ENCODE measurements at regions not wholly inside any gene's neighbourhood (a gene's known extent, or its start where the extent isn't known, plus 50 kb on each side); places are given as distances from the start of the nearest gene placed in this dataset.

DNA sequence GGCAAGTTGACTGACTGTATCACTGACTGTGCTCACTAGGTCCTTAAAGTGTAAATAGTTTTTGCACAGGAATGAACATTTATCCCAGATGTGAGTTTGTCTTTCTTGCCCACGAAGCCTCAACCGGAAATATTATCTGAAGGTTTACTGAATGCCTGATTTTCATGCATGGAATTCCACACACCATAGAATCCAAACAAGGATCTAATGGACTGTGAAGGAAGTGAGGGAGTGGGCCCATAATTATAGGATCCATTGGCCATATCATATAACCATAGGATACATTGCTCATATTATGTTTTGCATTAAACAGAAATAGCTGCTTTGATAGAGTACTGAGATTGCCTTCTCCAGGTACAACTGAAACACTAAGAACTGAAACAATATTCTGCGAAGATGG lies 1057.2 kb upstream of the EDIL3 start:
- Mint-ChIP-seq H3K9me3 (no peaks in the 10 kb centered on the region), H3K36me3 (ENCODE audit: low read depth) (no peaks in the 10 kb centered on the region), H3K27ac (no peak overlapping the region), H3K27me3 (ENCODE audit: insufficient read depth) (no peaks in the 10 kb centered on the region), H3K4me1 (no peaks in the 10 kb centered on the region), H3K4me3 (no peak overlapping the region)
- no peak for DNase-seq
- TF ChIP-seq, protein P1, sequence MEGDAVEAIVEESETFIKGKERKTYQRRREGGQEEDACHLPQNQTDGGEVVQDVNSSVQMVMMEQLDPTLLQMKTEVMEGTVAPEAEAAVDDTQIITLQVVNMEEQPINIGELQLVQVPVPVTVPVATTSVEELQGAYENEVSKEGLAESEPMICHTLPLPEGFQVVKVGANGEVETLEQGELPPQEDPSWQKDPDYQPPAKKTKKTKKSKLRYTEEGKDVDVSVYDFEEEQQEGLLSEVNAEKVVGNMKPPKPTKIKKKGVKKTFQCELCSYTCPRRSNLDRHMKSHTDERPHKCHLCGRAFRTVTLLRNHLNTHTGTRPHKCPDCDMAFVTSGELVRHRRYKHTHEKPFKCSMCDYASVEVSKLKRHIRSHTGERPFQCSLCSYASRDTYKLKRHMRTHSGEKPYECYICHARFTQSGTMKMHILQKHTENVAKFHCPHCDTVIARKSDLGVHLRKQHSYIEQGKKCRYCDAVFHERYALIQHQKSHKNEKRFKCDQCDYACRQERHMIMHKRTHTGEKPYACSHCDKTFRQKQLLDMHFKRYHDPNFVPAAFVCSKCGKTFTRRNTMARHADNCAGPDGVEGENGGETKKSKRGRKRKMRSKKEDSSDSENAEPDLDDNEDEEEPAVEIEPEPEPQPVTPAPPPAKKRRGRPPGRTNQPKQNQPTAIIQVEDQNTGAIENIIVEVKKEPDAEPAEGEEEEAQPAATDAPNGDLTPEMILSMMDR (conservative IDR thresholded peaks at IDR 0.05) = no peak
- 93 to 100% methylated on average over 1 to 3 of the region's 3 CpGs for WGBS, 2 experiments (ENCODE audit: insufficient coverage in 1 of 2, insufficient read length in 1 of 2)
- H3K9ac ChIP-seq (ENCODE audit: extremely low read depth, low read length, poor library complexity, severe bottlenecking) = no peak overlapping the region
- H3K27ac ChIP-seq (ENCODE audit: low read depth, low read length) = no peak overlapping the region
- no peaks in the 10 kb centered on the region for H3K36me3 ChIP-seq (ENCODE audit: control insufficient read depth, insufficient read depth, low read length)
- H3K27me3 ChIP-seq (ENCODE audit: control insufficient read depth, insufficient read depth, low read length, poor library complexity, severe bottlenecking) = no peaks in the 10 kb centered on the region
- H3K4me1 ChIP-seq (ENCODE audit: control insufficient read depth, insufficient read depth, low read length) = no peaks in the 10 kb centered on the region
- no peak overlapping the region for H3K4me3 ChIP-seq (ENCODE audit: low read length)
- no peaks in the 10 kb centered on the region for H3K9me3 ChIP-seq (ENCODE audit: control insufficient read depth, low read length)

DNA sequence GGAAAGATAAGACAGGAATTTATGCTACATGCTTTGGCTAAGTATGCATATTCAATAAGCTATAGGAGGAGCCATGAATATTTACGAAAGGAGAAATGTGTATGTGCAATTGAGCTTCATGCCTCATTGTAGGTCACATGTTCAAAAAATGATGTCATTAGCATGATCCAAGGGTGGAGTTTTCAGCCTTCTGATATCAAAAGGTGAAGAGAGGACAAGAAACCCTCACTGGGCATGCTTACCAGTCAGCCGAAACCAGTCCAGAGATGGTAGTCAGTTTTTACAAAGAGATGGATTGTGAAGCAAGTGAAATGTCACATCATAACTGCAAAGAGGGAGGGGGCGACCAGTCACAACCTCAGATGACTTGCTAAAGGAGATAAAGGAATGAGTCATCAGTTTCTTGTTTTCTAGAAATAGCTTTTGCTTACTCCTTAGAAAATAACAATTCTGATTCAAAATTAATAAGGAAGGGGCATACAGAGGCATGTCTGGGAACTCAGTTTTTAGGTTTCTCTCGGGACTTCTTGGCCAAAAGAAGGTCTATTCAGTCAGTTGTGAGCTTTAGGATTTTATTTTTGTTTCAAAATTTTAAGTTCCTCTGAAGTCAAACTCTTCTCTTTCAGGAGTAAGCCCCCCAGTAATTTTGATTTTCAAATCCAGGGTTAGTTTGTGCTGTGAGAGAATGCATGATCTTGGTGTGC lies 1067.8 kb upstream of the EDIL3 start:
- Mint-ChIP-seq H3K36me3 (ENCODE audit: low read depth) (no peaks in the 10 kb centered on the region), H3K9me3 (no peaks in the 10 kb centered on the region), H3K27me3 (ENCODE audit: insufficient read depth) (no peaks in the 10 kb centered on the region), H3K4me1 (no peaks in the 10 kb centered on the region), H3K27ac (no peak overlapping the region), H3K4me3 (no peak overlapping the region)
- no peaks in the 10 kb centered on the region for H3K4me1 ChIP-seq (ENCODE audit: control insufficient read depth, insufficient read depth, low read length)
- no peak overlapping the region for H3K9ac ChIP-seq (ENCODE audit: extremely low read depth, low read length, poor library complexity, severe bottlenecking)
- no peaks in the 10 kb centered on the region for H3K27me3 ChIP-seq (ENCODE audit: control insufficient read depth, insufficient read depth, low read length, poor library complexity, severe bottlenecking)
- H3K9me3 ChIP-seq (ENCODE audit: control insufficient read depth, low read length) = no peaks in the 10 kb centered on the region
- no peak for DNase-seq
- 93 to 100% methylated on average over 1 to 4 of the region's 4 CpGs for WGBS, 2 experiments (ENCODE audit: insufficient coverage in 1 of 2, insufficient read length in 1 of 2)
- TF ChIP-seq, protein P1 (conservative IDR thresholded peaks at IDR 0.05) = no peak
- H3K36me3 ChIP-seq (ENCODE audit: control insufficient read depth, insufficient read depth, low read length) = no peaks in the 10 kb centered on the region
- no peak overlapping the region for H3K4me3 ChIP-seq (ENCODE audit: low read length)
- no peak overlapping the region for H3K27ac ChIP-seq (ENCODE audit: low read depth, low read length)

- Mint-ChIP-seq H3K27me3 (ENCODE audit: insufficient read depth) (no peaks in the 10 kb centered on the region), H3K4me1 (no peaks in the 10 kb centered on the region), H3K4me3 (no peak overlapping the region), H3K36me3 (ENCODE audit: low read depth) (no peaks in the 10 kb centered on the region), H3K9me3 (no peaks in the 10 kb centered on the region), H3K27ac (no peak overlapping the region)
- H3K4me3 ChIP-seq (ENCODE audit: low read length) = no peak overlapping the region
- H3K36me3 ChIP-seq (ENCODE audit: control insufficient read depth, insufficient read depth, low read length) = no peaks in the 10 kb centered on the region
- no peaks in the 10 kb centered on the region for H3K9me3 ChIP-seq (ENCODE audit: control insufficient read depth, low read length)
- no peaks in the 10 kb centered on the region for H3K27me3 ChIP-seq (ENCODE audit: control insufficient read depth, insufficient read depth, low read length, poor library complexity, severe bottlenecking)
- H3K4me1 ChIP-seq (ENCODE audit: control insufficient read depth, insufficient read depth, low read length) = no peaks in the 10 kb centered on the region
- DNase-seq = no peak
- TF ChIP-seq, protein P1 (conservative IDR thresholded peaks at IDR 0.05) = no peak
- H3K27ac ChIP-seq (ENCODE audit: low read depth, low read length) = no peak overlapping the region
- no peak overlapping the region for H3K9ac ChIP-seq (ENCODE audit: extremely low read depth, low read length, poor library complexity, severe bottlenecking)
Measured at GRCh38 chr5:85453026-85453349, 1068.3 kb upstream of the EDIL3 start.
